K562 (cell line): ENCODE measurements at regions not wholly inside any gene's neighbourhood (a gene's known extent, or its start where the extent isn't known, plus 50 kb on each side); places are given as distances from the start of the nearest gene placed in this dataset.

Experiments
- ATAC-seq: fragments of 200-7000 bp; cut with Tn5 transposase; 3 replicates; pipeline ENCODE4 v1.9.1; 2020; ENCODE audit warnings: moderate library complexity
- BruUV-seq: library from RNA; stranded (reverse); fragments of 400-500 nt; replicated peaks from 2 replicates; lab custom pipeline; 2021; lab: Mats Ljungman, UMichigan
- CTCF ChIA-PET: fragments of 300-600 bp; formaldehyde crosslinking; extraction: SDS; loops from one replicate; lab custom pipeline; 2021; ENCODE audit warnings: low intra/inter-chr PET ratio; lab: Yijun Ruan, JAX
- POLR2A ChIA-PET: fragments of 300-600, 350-650 bp; sonication (Branson Sonifier 250); formaldehyde crosslinking; extraction: SDS; loops from one replicate; lab custom pipeline; 2021; ENCODE audit warnings: antibody characterized with exemption, inconsistent platforms; lab: Yijun Ruan, JAX
- DNase-seq, 4 experiments: peaks; one replicate each; pipeline versions ENCODE4 v3.0.0 to v3.0.0-alpha.2; 2011 to 2018; ENCODE audit warnings: low spot score in 3 of 4, mixed read lengths in 3 of 4; ENCODE audit errors: extremely low read depth in 1 of 4
- FAIRE-seq: peaks from 2 replicates; lab custom pipeline; 2011; peaks lifted over from hg19 to GRCh38; lab: Jason Lieb, UNC
- H2AFZ ChIP-seq: 2 replicates; pipeline ENCODE4 v1.6.0; 2011; ENCODE audit warnings: low read depth, low read length, control low read depth, inconsistent platforms
- H3K27ac ChIP-seq: fragments of 200-600 bp; 3 replicates; pipeline ENCODE4 v1.8.0; 2011; ENCODE audit warnings: low read depth, mild to moderate bottlenecking, control low read depth, inconsistent platforms, low read length, moderate library complexity, mixed read lengths; ENCODE audit errors: extremely low read depth
- H3K27me3 ChIP-seq, 2 experiments: fragments of 300-600 bp in 1 of 2; 2 replicates in 1 of 2; 3 replicates in 1 of 2; pipeline versions ENCODE4 v1.6.0 to v1.8.0; 2011; ENCODE audit warnings: inconsistent platforms in 2 of 2, low read length in 2 of 2, mild to moderate bottlenecking in 1 of 2, mixed read lengths in 1 of 2, moderate library complexity in 1 of 2; ENCODE audit not compliant: control insufficient read depth in 2 of 2, insufficient read depth in 2 of 2
- H3K36me3 ChIP-seq: fragments of 300-600 bp; 3 replicates; pipeline ENCODE4 v1.8.0; 2011; ENCODE audit warnings: mild to moderate bottlenecking, low read length, inconsistent platforms; ENCODE audit not compliant: control insufficient read depth, insufficient read depth
- H3K4me1 ChIP-seq, 2 experiments: fragments of 200-600 bp in 1 of 2; replicated peaks in 1 of 2; 2 replicates in 1 of 2; 3 replicates in 1 of 2; pipeline versions ENCODE4 v1.5.1 to v1.8.0; 2011; ENCODE audit warnings: inconsistent platforms in 2 of 2, low read length in 2 of 2, mild to moderate bottlenecking in 1 of 2, mixed read lengths in 1 of 2, moderate library complexity in 1 of 2; ENCODE audit not compliant: control insufficient read depth in 2 of 2, insufficient read depth in 2 of 2
- H3K4me2 ChIP-seq: 2 replicates; pipeline ENCODE4 v1.6.1; 2011; ENCODE audit warnings: low read length, control low read depth, inconsistent platforms, mixed read lengths; ENCODE audit not compliant: insufficient read depth
- H3K4me3 ChIP-seq: fragments of 200-600 bp; sonication (generic), shearing (Covaris generic); 2 replicates; pipeline ENCODE4 v1.5.1; 2016; ENCODE audit warnings: control low read depth, inconsistent platforms
- H3K79me2 ChIP-seq: fragments of 200-600 bp; 3 replicates; pipeline ENCODE4 v1.8.0; 2011; ENCODE audit warnings: low read length, inconsistent platforms; ENCODE audit not compliant: control insufficient read depth, insufficient read depth
- H3K9ac ChIP-seq, 2 experiments: 2 replicates each; pipeline versions ENCODE4 v1.6.0 to v1.6.1; 2011; ENCODE audit warnings: low read depth in 2 of 2, low read length in 2 of 2, control low read depth in 1 of 2, inconsistent platforms in 1 of 2, mild to moderate bottlenecking in 1 of 2, mixed read lengths in 1 of 2; ENCODE audit not compliant: insufficient read depth in 1 of 2
- H3K9me1 ChIP-seq: one replicate; pipeline ENCODE4 v1.6.0; 2011; ENCODE audit warnings: inconsistent platforms, mild to moderate bottlenecking, low read length, moderate library complexity; ENCODE audit not compliant: control insufficient read depth, insufficient read depth
- H3K9me3 ChIP-seq: replicated peaks from 2 replicates; pipeline ENCODE4 v1.5.1; 2011; ENCODE audit warnings: low read depth, low read length, inconsistent platforms; ENCODE audit not compliant: control insufficient read depth, insufficient read depth
- H4K20me1 ChIP-seq: replicated peaks from 2 replicates; pipeline ENCODE4 v1.6.1; 2011; ENCODE audit warnings: low read length, inconsistent platforms, mixed read lengths; ENCODE audit not compliant: control insufficient read depth, insufficient read depth
- ELF1 ChIP-seq: fragments of 200-800 bp; sonication (Bioruptor generic); IDR thresholded peaks from 2 replicates; pipeline ENCODE4 v1.6.1; 2016; ENCODE audit warnings: missing genetic modification characterization, missing compliant biosample characterization
- GABPA ChIP-seq: fragments of 200-800 bp; sonication (Bioruptor generic); conservative IDR thresholded peaks from 2 replicates; pipeline ENCODE4 v1.6.1; 2016; ENCODE audit warnings: low read depth, missing genetic modification characterization, missing compliant biosample characterization
- GABPB2 ChIP-seq: fragments of 250-450 bp; sonication (Bioruptor Pico); conservative IDR thresholded peaks from 2 replicates; pipeline ENCODE4 v1.5.1; 2021; ENCODE audit warnings: mild to moderate bottlenecking
- HNRNPK ChIP-seq: fragments of 200-400 bp; formaldehyde crosslinking; IDR thresholded peaks from one replicate; pipeline ENCODE4 v1.6.1; 2018; ENCODE audit warnings: mild to moderate bottlenecking, low read depth, low read length; ENCODE audit not compliant: poor library complexity, severe bottlenecking
- MBD2 ChIP-seq: sonication (generic); IDR thresholded peaks from 2 replicates; pipeline ENCODE4 v1.6.1; 2016; ENCODE audit warnings: low read depth, borderline replicate concordance
- NEUROD1 ChIP-seq: fragments of 150-350 bp; IDR thresholded peaks from 2 replicates; pipeline ENCODE4 v1.6.1; 2014; ENCODE audit warnings: borderline replicate concordance, low read length, low read depth; ENCODE audit not compliant: partially characterized antibody
- ZNF23 ChIP-seq: fragments of 250-450 bp; sonication (Bioruptor Pico); IDR thresholded peaks from 2 replicates; pipeline ENCODE4 v1.4.0; 2020; ENCODE audit warnings: mild to moderate bottlenecking
- WGBS: fragments of 100-300 bp; shearing (Covaris generic); methylation state at CpG from one replicate; pipeline ENCODE4 v1.1.6; 2016; ENCODE audit warnings: low coverage, mixed read lengths; ENCODE audit not compliant: insufficient coverage; ENCODE audit errors: missing lambda C conversion rate; 5-methylcytosine and 5-hydroxymethylcytosine counted together
- in situ Hi-C: fragments of 300-500 bp; cut with MboI; formaldehyde crosslinking; loops from 4 replicates; pipeline ENCODE4 v1.15.0; 2018; ENCODE audit warnings: inconsistent platforms, mixed read lengths
- intact Hi-C: fragments of 100-400 bp; cut with micrococcal nuclease; formaldehyde crosslinking; loops from 2 replicates; pipeline ENCODE4 v1.14.2; 2022
- TF ChIP-seq, protein P1 (sequence below), 2 experiments: IDR thresholded peaks in 1 of 2; conservative IDR thresholded peaks in 1 of 2; 2 replicates each; pipeline ENCODE4 v1.6.1; 2016; ENCODE audit warnings: low read depth in 2 of 2, mild to moderate bottlenecking in 1 of 2, missing compliant biosample characterization in 1 of 2, missing genetic modification characterization in 1 of 2, moderate library complexity in 1 of 2
- TF ChIP-seq, protein P2 (sequence below): sonication (generic); formaldehyde crosslinking; IDR thresholded peaks from 2 replicates; pipeline ENCODE4 v1.8.0; 2023; ENCODE audit warnings: missing genetic modification reagents, mild to moderate bottlenecking, borderline replicate concordance
- TF ChIP-seq, protein P3 (sequence below): sonication (generic); formaldehyde crosslinking; IDR thresholded peaks from 2 replicates; pipeline ENCODE4 v1.8.0; 2023; ENCODE audit warnings: mild to moderate bottlenecking, missing genetic modification reagents

DNA sequence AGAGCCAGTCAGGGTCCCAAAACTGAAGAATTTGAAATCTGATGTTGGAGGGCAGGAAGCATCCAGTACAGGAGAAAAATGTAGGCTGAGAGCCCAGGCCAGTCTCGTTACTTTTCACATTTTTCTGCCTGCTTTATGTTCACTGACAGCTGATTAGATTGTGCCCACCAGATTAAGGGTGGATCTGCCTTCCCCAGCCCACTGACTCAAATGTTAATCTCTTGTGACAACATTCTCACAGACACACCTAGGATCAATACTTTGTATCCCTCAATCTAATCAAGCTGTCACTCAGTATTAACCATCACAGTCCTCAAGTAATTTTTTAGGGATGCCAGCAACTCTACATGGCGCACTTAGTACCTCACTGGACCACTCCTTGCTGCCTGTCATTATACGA, 1345.3 kb downstream of the FAM181B start:
- intact Hi-C loops: no loop called here
- in situ Hi-C loops: no loop called here
- POLR2A ChIA-PET: no interaction called here
- Histone ChIP-seq H4K20me1 (no peaks in the 10 kb centered on the region), H3K4me1 (no peaks in the 10 kb centered on the region), H3K4me2 (no peak overlapping the region), H2AFZ (no peak overlapping the region), H3K27ac (no peak overlapping the region), H3K36me3 (no peaks in the 10 kb centered on the region), H3K79me2 (no peaks in the 10 kb centered on the region), H3K4me3 (no peak overlapping the region), H3K9ac (no peak overlapping the region), H3K9me1 (no peaks in the 10 kb centered on the region), H3K9me3 (no peaks in the 10 kb centered on the region), H3K27me3 (no peaks in the 10 kb centered on the region)
- CTCF ChIA-PET: no interaction called here
- 0% methylated on average over 3 of the region's 3 CpGs for WGBS
- ATAC-seq (no peak), FAIRE-seq (no peak), DNase-seq (no peak)
- BruUV-seq: no TSS peak
- TF ChIP-seq GABPB2 (CRISPR knock-in tag) (no peak), NEUROD1 (no peak), ZNF23 (no peak), ELF1 (tag) (no peak), MBD2 (no peak), HNRNPK (no peak), GABPA (no peak)
- TF ChIP-seq, protein P1, sequence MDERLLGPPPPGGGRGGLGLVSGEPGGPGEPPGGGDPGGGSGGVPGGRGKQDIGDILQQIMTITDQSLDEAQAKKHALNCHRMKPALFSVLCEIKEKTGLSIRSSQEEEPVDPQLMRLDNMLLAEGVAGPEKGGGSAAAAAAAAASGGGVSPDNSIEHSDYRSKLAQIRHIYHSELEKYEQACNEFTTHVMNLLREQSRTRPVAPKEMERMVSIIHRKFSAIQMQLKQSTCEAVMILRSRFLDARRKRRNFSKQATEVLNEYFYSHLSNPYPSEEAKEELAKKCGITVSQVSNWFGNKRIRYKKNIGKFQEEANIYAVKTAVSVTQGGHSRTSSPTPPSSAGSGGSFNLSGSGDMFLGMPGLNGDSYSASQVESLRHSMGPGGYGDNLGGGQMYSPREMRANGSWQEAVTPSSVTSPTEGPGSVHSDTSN (CRISPR knock-in tag; IDR thresholded peaks at IDR 0.05; ENCODE audit: low read depth): no peak
- TF ChIP-seq, protein P1 (tag; conservative IDR thresholded peaks at IDR 0.05; ENCODE audit: low read depth): no peak
- TF ChIP-seq, protein P2, sequence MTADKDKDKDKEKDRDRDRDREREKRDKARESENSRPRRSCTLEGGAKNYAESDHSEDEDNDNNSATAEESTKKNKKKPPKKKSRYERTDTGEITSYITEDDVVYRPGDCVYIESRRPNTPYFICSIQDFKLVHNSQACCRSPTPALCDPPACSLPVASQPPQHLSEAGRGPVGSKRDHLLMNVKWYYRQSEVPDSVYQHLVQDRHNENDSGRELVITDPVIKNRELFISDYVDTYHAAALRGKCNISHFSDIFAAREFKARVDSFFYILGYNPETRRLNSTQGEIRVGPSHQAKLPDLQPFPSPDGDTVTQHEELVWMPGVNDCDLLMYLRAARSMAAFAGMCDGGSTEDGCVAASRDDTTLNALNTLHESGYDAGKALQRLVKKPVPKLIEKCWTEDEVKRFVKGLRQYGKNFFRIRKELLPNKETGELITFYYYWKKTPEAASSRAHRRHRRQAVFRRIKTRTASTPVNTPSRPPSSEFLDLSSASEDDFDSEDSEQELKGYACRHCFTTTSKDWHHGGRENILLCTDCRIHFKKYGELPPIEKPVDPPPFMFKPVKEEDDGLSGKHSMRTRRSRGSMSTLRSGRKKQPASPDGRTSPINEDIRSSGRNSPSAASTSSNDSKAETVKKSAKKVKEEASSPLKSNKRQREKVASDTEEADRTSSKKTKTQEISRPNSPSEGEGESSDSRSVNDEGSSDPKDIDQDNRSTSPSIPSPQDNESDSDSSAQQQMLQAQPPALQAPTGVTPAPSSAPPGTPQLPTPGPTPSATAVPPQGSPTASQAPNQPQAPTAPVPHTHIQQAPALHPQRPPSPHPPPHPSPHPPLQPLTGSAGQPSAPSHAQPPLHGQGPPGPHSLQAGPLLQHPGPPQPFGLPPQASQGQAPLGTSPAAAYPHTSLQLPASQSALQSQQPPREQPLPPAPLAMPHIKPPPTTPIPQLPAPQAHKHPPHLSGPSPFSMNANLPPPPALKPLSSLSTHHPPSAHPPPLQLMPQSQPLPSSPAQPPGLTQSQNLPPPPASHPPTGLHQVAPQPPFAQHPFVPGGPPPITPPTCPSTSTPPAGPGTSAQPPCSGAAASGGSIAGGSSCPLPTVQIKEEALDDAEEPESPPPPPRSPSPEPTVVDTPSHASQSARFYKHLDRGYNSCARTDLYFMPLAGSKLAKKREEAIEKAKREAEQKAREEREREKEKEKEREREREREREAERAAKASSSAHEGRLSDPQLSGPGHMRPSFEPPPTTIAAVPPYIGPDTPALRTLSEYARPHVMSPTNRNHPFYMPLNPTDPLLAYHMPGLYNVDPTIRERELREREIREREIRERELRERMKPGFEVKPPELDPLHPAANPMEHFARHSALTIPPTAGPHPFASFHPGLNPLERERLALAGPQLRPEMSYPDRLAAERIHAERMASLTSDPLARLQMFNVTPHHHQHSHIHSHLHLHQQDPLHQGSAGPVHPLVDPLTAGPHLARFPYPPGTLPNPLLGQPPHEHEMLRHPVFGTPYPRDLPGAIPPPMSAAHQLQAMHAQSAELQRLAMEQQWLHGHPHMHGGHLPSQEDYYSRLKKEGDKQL (CRISPR knock-in tag): no peak
- TF ChIP-seq, protein P3, sequence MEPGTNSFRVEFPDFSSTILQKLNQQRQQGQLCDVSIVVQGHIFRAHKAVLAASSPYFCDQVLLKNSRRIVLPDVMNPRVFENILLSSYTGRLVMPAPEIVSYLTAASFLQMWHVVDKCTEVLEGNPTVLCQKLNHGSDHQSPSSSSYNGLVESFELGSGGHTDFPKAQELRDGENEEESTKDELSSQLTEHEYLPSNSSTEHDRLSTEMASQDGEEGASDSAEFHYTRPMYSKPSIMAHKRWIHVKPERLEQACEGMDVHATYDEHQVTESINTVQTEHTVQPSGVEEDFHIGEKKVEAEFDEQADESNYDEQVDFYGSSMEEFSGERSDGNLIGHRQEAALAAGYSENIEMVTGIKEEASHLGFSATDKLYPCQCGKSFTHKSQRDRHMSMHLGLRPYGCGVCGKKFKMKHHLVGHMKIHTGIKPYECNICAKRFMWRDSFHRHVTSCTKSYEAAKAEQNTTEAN: no peak
